Ammon's horn (tissue), 1 donor: ENCODE measurements at regions not wholly inside any gene's neighbourhood (a gene's known extent, or its start where the extent isn't known, plus 50 kb on each side); places are given as distances from the start of the nearest gene placed in this dataset.
"Not testable (repeated sequence)": the region's sequence is repeated elsewhere in the genome, so short reads cannot be mapped to it uniquely, and the experiment has no call there.

Source experiments
- DNase-seq: peaks from one replicate; pipeline ENCODE4 v3.0.0-alpha.2; 2016; ENCODE audit warnings: low spot score

GRCh38 chr2:35116151-35116550 is 1239.4 kb upstream of the CRIM1 start:
- no peak for DNase-seq

GRCh38 chr2:35114765-35115164 is 1240.8 kb upstream of the CRIM1 start:
- DNase-seq = no peak

- DNase-seq = not testable (repeated sequence)
Measured at GRCh38 chr2:35112367-35112766, 1243.2 kb upstream of the CRIM1 start.

DNA sequence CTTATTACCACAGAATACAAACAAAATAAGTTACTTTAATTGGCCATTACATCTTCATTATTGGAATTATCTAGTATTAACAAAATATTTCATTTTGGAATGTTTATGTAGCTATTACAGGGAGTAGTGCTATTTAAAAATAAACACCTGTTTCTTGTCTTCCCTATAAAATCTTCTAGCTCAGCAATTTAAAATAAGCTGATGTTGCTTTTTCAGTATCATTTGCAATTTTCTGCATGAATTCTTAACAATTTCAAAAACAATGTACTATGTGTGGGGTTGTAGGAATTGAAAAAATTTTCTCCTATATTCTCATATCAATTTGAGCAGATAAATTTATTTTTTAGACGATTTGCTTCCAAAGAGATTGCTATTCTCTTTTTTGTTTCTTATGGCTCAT is 1251.3 kb upstream of the CRIM1 start:
- no peak for DNase-seq

DNA sequence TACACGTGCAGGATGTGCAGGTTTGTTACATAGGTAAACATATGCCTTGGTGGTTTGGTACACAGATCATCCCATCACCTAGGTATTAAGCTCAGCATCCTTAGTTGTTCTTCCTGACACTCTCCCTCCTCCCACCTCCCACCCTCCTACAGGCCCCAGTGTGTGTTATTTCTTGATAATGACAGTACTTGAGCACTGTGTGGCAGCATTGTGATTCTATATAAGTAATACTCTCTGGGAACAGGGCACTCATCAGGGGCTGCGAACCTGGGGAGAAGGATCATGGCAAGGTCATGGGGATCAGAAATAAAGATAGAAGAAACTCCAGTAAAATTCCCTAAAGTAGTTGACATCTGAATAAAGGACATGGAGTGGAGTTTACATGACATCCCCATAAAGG is 1256.2 kb upstream of the CRIM1 start:
- DNase-seq = no peak

- DNase-seq = no peak
Measured at GRCh38 chr2:35082072-35082471, 1273.5 kb upstream of the CRIM1 start.

DNA sequence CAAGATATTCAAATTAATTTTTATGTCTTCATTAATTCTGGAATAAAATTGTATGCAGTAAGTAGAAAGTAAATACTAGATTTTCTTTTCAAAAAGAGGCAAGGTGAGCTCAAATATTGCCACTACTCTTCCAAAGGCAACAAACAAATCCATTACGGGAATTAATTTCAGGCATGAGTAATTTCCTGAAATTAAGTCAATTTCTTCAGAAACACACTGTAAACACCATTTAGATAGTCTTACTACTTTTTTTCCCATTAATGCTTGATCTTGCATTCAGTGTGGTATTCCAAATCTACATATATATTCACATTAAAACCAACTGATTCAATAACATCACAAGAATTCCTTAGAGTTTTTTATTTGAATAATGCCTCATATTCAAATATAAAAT is 1274.0 kb upstream of the CRIM1 start:
- no peak for DNase-seq

DNA sequence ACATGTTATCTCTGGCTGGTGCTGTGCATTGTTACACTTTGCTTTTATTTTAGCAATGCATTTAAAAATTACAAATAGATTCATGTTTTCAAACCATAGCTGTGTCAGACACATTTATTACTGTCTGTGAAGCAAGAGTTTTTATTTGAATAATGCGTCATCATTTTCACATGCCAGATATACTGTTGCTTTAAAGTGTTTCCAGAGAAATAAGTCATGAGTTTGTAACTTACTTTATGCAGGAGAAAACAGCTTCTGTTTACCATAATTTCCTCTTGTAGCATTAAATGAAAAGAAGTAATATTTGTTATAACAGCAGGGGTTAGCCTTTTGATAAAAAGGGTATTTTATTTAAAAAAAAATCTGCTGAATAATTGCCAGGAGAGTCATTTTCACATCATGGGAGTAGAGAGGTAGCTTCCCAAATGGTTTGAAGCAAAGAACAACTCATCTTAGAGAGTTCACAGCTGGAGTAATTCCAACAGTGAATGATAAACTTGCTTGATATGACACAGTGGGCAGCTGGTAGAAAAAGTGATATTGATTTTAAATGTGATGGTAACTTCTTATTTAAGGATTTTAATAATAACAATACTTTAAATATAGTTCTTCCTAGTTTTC is 1274.5 kb upstream of the CRIM1 start:
- no peak for DNase-seq

DNA sequence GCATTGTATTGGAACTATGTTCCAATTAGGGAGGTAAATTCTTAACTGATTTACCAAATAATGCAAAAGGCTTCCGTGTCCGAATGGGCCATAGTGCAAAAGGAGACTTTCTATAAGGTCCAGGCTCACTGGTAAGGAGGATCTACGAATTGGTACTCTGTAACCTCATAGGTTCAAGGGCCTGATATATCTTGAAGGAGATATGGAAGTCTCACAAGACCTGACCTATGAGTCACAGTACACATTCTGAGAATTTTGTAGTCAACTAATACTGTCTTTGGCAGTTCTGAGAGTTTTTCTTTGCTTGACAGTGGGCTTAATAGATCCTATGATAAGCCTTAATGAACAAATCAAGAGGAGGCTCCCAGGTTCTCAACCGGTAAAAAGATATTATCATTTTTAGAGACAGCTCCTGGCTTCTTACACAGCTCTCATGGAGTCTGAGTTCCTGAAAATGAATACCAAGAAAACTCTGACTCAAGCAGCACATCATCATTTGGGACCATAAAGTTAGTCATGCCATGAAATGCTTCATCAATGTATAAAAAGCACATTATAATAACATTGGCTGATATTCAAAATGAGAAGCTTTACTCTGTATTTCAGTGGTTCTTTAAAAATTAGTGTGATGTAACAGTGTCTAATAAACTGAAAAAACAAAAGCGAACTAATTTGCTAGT is 1275.2 kb upstream of the CRIM1 start:
- DNase-seq = no peak

- no peak for DNase-seq
Measured at GRCh38 chr2:35067420-35067819, 1288.2 kb upstream of the CRIM1 start.

DNA sequence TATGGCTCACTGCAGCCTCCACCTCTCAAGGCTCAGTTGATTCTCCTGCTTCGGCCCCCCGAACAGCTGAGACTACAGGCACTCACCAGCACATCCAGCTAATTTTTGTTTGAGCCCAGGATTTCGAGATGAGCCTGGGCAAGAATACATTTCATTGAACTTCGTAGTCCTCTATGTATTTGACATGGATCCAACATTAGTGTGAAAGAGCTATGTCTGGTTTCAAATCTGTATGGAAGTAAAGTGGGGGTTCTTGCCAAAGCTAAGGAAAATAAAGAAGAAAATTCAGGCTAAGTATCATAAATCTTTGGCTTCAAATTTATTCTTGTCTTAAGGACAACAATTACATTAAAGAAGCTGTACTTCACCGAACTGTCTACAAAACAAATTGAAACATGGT is 1291.7 kb upstream of the CRIM1 start:
- no peak for DNase-seq

GRCh38 chr2:35035883-35036282 is 1319.7 kb upstream of the CRIM1 start:
- no peak for DNase-seq

DNA sequence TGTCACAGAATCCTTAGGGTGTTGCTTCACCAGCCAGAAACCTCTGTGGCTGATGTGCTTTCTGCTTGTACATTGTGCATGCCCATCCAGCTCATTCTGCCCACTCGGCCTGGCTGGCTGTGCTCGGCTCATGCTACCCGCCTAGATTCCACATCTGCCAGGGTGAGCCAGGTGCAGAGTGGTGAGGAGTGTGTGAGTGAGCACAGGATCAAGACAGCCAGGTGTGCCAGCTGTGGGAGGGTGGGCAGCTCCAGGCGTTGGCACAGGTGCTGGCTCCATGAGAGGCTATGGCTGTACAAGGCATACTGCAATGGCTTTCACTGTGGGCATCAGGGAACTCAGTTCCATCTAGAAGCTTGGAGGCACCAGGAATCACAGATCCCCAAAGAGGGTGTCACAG is 1321.8 kb upstream of the CRIM1 start:
- no peak for DNase-seq

DNA sequence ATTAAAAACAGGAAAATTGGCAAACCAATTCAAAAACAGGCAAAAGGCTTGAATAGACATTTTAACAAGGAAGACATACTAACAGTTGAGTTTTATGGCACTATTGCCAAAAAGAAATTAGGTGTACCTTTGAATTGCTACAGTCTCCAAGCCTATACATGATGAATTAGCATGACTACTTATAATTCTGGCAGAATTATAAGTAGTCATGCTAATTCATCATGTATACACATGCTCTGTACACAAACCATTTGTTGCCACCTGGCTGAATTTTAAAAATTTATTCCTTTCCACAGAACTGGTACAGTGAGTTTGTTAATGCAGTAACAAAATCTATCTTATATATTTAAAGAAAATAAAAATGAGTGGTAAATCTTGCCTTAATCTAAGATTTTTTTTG is 1332.0 kb upstream of the CRIM1 start:
- no peak for DNase-seq

GRCh38 chr2:35000453-35000852 is 1355.1 kb upstream of the CRIM1 start:
- no peak for DNase-seq

DNA sequence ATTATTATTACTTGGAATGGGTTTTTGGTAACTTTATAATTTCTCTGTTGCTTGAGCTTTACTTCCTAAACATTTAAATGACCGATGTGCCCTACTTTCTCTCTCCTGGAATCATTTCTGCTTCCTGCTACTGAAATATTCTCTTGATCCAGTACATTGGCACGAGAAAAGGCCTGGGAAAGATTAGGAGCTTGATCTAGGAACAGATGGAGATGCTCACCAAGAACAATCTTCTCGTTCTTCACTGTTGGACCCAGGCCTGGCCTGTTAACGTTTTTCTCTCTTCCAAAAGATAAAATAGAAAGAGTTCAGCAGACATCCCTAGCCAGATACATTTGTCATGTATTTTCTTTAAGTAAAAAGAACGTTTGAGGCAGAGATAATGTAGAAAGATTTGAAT is 1356.8 kb upstream of the CRIM1 start:
- no peak for DNase-seq

DNA sequence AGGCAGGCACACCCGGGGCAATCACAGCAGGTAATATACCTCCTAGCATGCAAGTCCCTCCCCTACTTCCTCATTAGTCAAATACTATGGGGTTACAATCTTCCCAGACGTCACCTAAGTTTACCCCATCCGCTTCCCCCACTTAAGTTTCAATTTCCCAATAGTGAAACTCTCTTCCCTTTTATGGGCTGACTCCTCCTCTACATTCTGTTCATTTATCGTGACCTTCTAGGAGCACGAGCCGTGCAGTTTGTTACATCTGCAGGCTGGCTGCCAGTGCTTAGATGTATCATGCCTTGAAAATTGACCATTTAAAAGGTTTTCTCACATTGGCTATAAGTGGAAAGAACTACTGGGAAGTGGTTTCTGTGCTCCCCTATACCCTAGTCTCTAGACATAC is 1357.8 kb upstream of the CRIM1 start:
- DNase-seq = peak; percentile 7

DNA sequence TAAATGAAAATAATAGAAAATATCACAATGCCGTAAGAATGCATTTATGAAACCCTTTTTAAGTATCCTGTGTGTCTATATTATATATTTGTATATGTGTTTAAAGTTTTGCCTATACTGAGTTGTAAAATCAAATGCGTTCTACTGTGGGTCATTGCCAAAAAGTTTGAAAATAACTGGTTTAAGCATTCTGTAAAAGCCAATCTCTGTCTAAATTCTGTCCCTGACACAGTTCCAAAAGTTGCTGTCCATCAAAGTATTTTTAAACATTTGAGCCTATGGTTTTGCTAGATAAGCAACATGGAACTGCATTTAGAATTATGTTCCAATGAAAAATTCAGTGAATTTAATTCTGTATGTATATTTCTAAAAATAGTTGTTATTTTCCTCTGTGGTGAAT is 1360.4 kb upstream of the CRIM1 start:
- no peak for DNase-seq

GRCh38 chr2:34991508-34992274 is 1363.9 kb upstream of the CRIM1 start:
- DNase-seq = no peak

DNA sequence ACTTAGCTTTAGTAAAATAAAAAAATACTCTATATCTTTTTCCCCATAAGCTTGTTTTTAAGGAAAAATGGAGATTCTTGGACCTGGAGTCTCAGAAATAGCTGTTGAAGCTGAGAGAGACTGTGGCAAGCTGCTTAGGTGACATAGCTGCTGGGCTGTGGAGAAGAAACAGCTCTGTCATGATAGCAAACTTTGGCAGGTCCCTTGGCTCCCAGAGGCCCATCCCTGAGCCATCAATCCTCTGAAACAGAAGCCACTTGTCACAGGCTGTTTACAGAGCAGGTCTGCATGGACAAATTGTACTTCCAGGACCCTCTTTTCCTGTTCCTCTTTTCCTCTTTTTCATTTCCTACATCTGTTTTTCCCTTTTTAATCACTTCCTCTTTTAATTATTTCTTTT is 1370.1 kb upstream of the CRIM1 start:
- no peak for DNase-seq

- no peak for DNase-seq
Measured at GRCh38 chr2:34980689-34981088, 1374.9 kb upstream of the CRIM1 start.

DNA sequence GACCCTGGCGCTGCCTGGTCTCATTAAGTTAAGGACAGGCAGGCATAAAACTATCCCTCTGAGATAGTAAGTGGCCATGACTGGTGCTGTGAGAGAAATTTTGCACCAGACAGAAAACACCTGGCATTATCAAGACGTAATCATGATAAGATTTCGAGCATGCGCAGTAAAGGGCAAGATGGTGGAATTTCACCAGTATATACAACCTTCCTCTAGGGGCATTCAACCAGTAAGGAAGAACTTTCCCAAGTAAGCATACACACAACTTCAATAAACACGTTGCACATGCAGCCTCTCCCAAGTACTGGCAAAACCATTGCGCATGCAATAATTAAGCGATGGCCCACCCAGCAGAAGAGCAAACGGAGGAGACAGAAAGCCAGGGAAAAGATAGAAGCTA is 1376.4 kb upstream of the CRIM1 start:
- no peak for DNase-seq

DNA sequence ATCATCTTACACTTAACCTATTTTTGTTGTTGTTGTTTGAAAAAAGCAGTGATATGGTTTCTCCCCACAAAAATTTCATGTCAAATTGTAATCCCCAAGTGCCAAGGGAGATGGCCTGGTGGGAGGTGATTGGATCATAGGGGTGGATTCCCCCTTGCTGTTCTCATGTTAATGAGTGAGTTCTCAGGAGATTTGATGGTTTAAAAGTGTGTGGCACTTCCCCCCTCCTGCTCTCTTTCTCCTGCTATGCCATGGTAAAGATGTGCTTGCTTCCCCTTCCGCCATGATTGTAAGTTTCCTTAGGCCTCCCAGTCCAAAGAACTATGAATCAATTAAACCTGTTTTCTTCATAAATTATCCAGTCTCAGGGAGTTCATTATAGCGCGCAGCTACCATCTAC is 1362.7 kb upstream of the FAM98A start:
- no peak for DNase-seq
